CD4-positive, alpha-beta memory T cell (primary cell): ENCODE measurements at regions not wholly inside any gene's neighbourhood (a gene's known extent, or its start where the extent isn't known, plus 50 kb on each side); places are given as distances from the start of the nearest gene placed in this dataset.

Experiments
- CTCF ChIA-PET: fragments of 350-600 bp; sonication (Branson Sonifier 250); formaldehyde crosslinking; loops from one replicate; lab custom pipeline; 2021; ENCODE audit warnings: inconsistent platforms; ENCODE audit not compliant: partially characterized antibody; lab: Charles Lee
- POLR2A ChIA-PET: fragments of 350-600 bp; sonication (Branson Sonifier 250); formaldehyde crosslinking; loops from one replicate; lab custom pipeline; 2021; ENCODE audit not compliant: partially characterized antibody; lab: Charles Lee
- DNase-seq, 5 donors: peaks; one replicate each; pipeline versions ENCODE4 v3.0.0 to v3.0.0-alpha.2; 2020 to 2022; ENCODE audit warnings: mixed read lengths in 1 of 5
- H3K27ac ChIP-seq: one replicate; pipeline ENCODE4 v1.7.0; 2013; ENCODE audit warnings: low read depth, low read length
- H3K27me3 ChIP-seq: 2 replicates; pipeline ENCODE4 v1.7.0; 2013; ENCODE audit warnings: mild to moderate bottlenecking, low read length, moderate library complexity; ENCODE audit not compliant: insufficient read depth
- H3K36me3 ChIP-seq: 2 replicates; pipeline ENCODE4 v1.7.0; 2013; ENCODE audit warnings: mild to moderate bottlenecking, low read length, moderate library complexity; ENCODE audit not compliant: insufficient read depth
- H3K4me1 ChIP-seq: 2 replicates; pipeline ENCODE4 v1.7.0; 2013; ENCODE audit warnings: mild to moderate bottlenecking, low read length, moderate library complexity; ENCODE audit not compliant: insufficient read depth
- H3K4me3 ChIP-seq, 2 donors: one replicate each; pipeline ENCODE4 v1.7.0; 2013; ENCODE audit warnings: low read length in 2 of 2, mild to moderate bottlenecking in 1 of 2
- H3K9me3 ChIP-seq, 2 donors: one replicate each; pipeline ENCODE4 v1.7.0; 2013; ENCODE audit warnings: low read length in 2 of 2, control low read depth in 1 of 2; ENCODE audit not compliant: control insufficient read depth in 1 of 2
- H3K27ac Mint-ChIP-seq, 7 donors: one replicate each; pipeline ENCODE4 v1.8.0; 2020 to 2021; ENCODE audit warnings: mixed read lengths in 7 of 7, mild to moderate bottlenecking in 6 of 7, inconsistent platforms in 3 of 7, moderate library complexity in 3 of 7
- H3K27me3 Mint-ChIP-seq, 2 donors: one replicate each; pipeline ENCODE4 v1.8.0; 2020 to 2021; ENCODE audit warnings: mixed read lengths in 2 of 2
- H3K36me3 Mint-ChIP-seq, 2 donors: one replicate each; pipeline ENCODE4 v1.8.0; 2020 to 2021; ENCODE audit warnings: mixed read lengths in 2 of 2, inconsistent platforms in 1 of 2, mild to moderate bottlenecking in 1 of 2
- H3K4me1 Mint-ChIP-seq, 4 donors: one replicate each; pipeline ENCODE4 v1.8.0; 2020 to 2021; ENCODE audit warnings: mixed read lengths in 4 of 4, mild to moderate bottlenecking in 1 of 4
- H3K4me3 Mint-ChIP-seq, 8 donors: one replicate each; pipeline ENCODE4 v1.8.0; 2020 to 2021; ENCODE audit warnings: mixed read lengths in 8 of 8, mild to moderate bottlenecking in 7 of 8, moderate library complexity in 6 of 8, inconsistent platforms in 3 of 8
- H3K9me3 Mint-ChIP-seq, 8 donors: one replicate each; pipeline ENCODE4 v1.8.0; 2020 to 2021; ENCODE audit warnings: mixed read lengths in 8 of 8, mild to moderate bottlenecking in 5 of 8, inconsistent platforms in 3 of 8, moderate library complexity in 1 of 8
- intact Hi-C: fragments of 100-400 bp; cut with micrococcal nuclease; formaldehyde crosslinking; loops from one replicate; pipeline ENCODE4 v1.15.1; 2023

DNA sequence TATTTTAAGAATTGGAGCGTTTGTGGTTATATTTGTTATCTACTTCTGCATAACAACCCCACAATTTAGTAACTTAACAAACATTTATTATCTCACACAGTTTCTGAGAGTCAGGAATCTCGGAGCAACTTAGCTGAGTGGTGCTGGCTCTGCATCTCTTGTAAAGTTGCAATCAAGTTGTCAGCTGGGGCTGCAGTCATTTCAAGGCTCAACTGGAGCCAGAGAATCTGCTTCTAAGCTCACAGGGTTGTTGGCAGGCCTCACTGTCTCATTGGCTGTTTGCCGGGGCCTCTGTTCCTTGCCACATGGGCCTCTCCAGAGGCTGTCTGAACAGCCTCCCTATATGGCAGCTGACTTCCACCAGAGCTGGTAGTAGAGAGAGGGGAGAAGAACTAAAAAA lies 281.2 kb upstream of the GNPDA2 start:
- no peaks in the 10 kb centered on the region for H3K9me3 ChIP-seq
- ChIA-PET POLR2A (no interaction called here), CTCF (no interaction called here)
- H3K4me1 Mint-ChIP-seq = no peaks in the 10 kb centered on the region
- H3K4me3 ChIP-seq = no peak overlapping the region
- DNase-seq = no peak
- intact Hi-C loops = no loop called here
- H3K27ac ChIP-seq = no peak overlapping the region
- H3K9me3 Mint-ChIP-seq = peaks cover 0 to 13% (median 4%) of the 10 kb centered on the region in 8 donors
- no peaks in the 10 kb centered on the region for H3K27me3 Mint-ChIP-seq
- no peaks in the 10 kb centered on the region for H3K4me1 ChIP-seq
- no peak overlapping the region for H3K27ac Mint-ChIP-seq
- no peaks in the 10 kb centered on the region for H3K36me3 Mint-ChIP-seq
- no peaks in the 10 kb centered on the region for H3K27me3 ChIP-seq
- H3K4me3 Mint-ChIP-seq = no peak overlapping the region
- no peaks in the 10 kb centered on the region for H3K36me3 ChIP-seq

DNA sequence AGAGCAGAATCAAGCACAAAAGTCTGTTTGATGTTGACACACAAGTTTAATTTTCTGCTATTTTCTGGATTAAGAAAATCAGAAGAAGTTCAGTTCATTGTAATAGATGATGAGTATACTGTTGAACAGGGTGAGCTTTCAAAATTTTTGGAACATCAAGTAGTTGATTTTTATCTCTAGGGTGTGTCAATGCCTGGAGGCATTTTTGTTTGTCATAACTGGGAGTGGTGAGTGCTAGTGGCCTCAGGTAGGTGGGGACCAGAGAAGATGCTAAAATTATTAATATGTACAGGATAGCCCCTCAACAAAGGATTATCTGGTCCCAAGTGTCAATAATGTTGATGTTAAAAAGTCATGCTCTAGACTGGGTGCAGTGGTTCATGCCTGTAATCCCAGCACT lies 279.7 kb upstream of the GNPDA2 start:
- Histone ChIP-seq H3K4me1 (no peaks in the 10 kb centered on the region), H3K27me3 (no peaks in the 10 kb centered on the region), H3K27ac (no peak overlapping the region), H3K4me3 (no peak overlapping the region), H3K9me3 (no peaks in the 10 kb centered on the region), H3K36me3 (no peaks in the 10 kb centered on the region)
- intact Hi-C loops = no loop called here
- H3K27ac Mint-ChIP-seq = no peak overlapping the region
- H3K9me3 Mint-ChIP-seq = peaks cover 0 to 14% (median 4%) of the 10 kb centered on the region in 8 donors
- ChIA-PET CTCF (no interaction called here), POLR2A (no interaction called here)
- H3K4me3 Mint-ChIP-seq = no peak overlapping the region
- DNase-seq = no peak
- H3K27me3 Mint-ChIP-seq = no peaks in the 10 kb centered on the region
- no peaks in the 10 kb centered on the region for H3K4me1 Mint-ChIP-seq
- H3K36me3 Mint-ChIP-seq = no peaks in the 10 kb centered on the region

DNA sequence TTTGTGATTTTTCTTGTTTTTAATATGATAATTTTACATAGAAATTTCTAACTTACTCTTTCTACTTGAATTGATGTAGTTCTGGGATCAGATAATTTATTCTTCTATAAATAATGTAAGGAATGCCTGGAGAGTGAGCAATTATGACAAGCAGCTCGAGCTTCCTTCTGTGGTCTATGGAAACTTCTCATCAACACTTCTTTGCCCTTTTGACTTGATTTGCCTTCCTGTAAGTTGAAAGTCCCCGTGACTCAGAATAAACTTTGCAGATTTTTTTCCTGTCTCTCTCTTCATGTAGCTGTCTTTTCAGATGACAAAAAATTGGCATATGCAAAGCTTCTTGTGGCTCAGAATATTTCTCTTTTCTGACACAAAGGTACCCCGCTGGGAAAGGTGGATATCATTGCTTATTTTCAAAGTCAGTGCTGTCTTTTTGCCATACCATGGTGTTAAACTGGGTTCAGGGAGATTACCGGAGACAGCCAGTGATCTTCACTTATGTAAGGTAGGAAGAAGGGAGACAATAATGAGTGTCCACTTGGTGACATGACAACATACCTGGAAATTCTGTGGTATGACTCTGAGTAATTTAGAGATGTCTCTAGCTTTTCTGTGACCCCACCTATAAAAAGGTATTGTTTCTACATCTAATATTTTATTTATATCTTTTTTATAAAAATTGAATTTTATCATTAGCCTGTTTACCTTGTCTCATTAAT lies 278.6 kb upstream of the GNPDA2 start:
- no peak for DNase-seq
- no peaks in the 10 kb centered on the region for H3K4me1 ChIP-seq
- H3K36me3 ChIP-seq = no peaks in the 10 kb centered on the region
- peaks cover under 1 to 14% (median 4%) of the 10 kb centered on the region in 8 donors for H3K9me3 Mint-ChIP-seq
- no peaks in the 10 kb centered on the region for H3K9me3 ChIP-seq
- no peak overlapping the region for H3K27ac ChIP-seq
- no peak overlapping the region for H3K4me3 Mint-ChIP-seq
- H3K4me3 ChIP-seq = no peak overlapping the region
- ChIA-PET POLR2A (no interaction called here), CTCF (no interaction called here)
- H3K27me3 ChIP-seq = no peaks in the 10 kb centered on the region
- intact Hi-C loops = no loop called here
- H3K27me3 Mint-ChIP-seq = no peaks in the 10 kb centered on the region
- H3K4me1 Mint-ChIP-seq = no peaks in the 10 kb centered on the region
- H3K36me3 Mint-ChIP-seq = no peaks in the 10 kb centered on the region
- no peak overlapping the region for H3K27ac Mint-ChIP-seq

DNA sequence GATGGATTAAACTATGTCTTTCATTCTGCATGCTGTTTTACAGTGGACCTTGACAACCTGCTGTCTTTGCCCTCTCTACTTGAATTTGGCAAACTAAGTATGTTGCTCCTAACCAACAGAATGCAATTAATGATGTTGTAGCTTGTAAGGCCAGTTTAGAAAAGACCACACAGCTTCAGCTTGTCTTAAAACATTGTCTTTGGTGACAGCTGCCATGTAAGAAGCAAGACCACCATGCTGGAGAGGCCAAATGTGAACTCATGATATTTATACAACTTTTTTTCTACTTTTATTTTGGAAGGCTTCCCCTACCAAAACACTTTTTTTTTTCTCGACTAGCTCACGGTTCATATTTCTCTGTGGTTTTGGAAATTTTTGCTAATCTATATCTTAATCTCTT lies 278.0 kb upstream of the GNPDA2 start:
- Histone ChIP-seq H3K27ac (no peak overlapping the region), H3K4me3 (no peak overlapping the region), H3K27me3 (no peaks in the 10 kb centered on the region), H3K9me3 (no peaks in the 10 kb centered on the region), H3K4me1 (no peaks in the 10 kb centered on the region), H3K36me3 (no peaks in the 10 kb centered on the region)
- POLR2A ChIA-PET = no interaction called here
- Mint-ChIP-seq H3K27ac (no peak overlapping the region), H3K36me3 (no peaks in the 10 kb centered on the region), H3K27me3 (no peaks in the 10 kb centered on the region), H3K4me3 (no peak overlapping the region), H3K9me3 (peaks cover 2 to 14% (median 4%) of the 10 kb centered on the region in 8 donors), H3K4me1 (no peaks in the 10 kb centered on the region)
- intact Hi-C loops = no loop called here
- no peak for DNase-seq
- CTCF ChIA-PET = no interaction called here

DNA sequence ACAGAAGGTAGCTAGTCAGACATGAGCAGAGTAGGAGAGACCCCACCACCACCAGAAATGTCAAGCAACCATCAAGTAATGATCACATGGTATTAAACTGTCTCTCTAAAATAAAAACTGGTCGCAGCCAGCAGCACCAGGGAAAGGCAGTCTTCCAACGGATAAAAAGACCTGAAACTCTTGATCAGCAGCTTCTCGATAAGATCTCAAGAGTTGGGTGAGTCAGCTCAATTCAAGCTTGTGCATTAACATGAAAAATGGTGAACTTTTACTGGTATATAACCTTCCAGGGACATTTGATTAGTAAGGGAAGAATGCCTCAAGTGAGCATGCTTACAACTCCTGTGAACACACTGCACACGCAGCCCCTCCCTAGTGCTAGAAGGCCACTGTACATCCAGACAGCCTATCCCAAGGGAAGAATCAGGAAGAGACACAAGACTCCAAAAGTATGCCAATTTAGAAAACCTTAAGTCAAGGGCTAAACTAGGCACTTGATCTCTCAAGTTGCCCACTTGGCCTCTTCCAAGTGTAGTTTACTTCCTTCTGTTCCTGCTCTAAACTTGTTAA lies 270.0 kb upstream of the GNPDA2 start:
- no peak overlapping the region for H3K4me3 ChIP-seq
- no peaks in the 10 kb centered on the region for H3K27me3 ChIP-seq
- Mint-ChIP-seq H3K27ac (no peak overlapping the region), H3K36me3 (no peaks in the 10 kb centered on the region), H3K4me1 (no peaks in the 10 kb centered on the region), H3K9me3 (peaks cover under 1 to 8% (median 4%) of the 10 kb centered on the region in 8 donors), H3K27me3 (no peaks in the 10 kb centered on the region), H3K4me3 (no peak overlapping the region)
- H3K27ac ChIP-seq = no peak overlapping the region
- no peak for DNase-seq
- no peaks in the 10 kb centered on the region for H3K36me3 ChIP-seq
- no peaks in the 10 kb centered on the region for H3K4me1 ChIP-seq
- CTCF ChIA-PET = no interaction called here
- intact Hi-C loops = no loop called here
- POLR2A ChIA-PET = no interaction called here
- no peaks in the 10 kb centered on the region for H3K9me3 ChIP-seq

DNA sequence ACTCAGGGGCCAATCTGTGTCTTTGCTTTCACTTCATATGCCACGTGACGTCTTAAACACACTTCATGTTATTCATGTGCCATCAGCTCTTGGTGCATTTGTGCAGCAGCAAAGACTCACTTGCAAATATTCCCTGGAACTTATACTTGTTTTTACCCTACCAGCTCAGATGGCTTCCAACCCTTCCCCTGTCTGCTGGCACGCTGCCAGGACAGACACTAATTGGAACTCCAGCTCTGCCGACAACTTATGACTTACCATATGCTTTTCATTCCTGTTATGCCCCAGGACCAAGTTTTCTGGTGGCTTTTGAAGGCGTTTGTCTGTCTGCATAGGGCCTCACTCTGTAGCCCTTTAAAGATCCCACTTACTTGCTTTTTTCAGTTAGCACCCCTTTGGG lies 261.7 kb upstream of the GNPDA2 start:
- Mint-ChIP-seq H3K4me1 (no peaks in the 10 kb centered on the region), H3K4me3 (no peak overlapping the region), H3K27me3 (no peaks in the 10 kb centered on the region), H3K27ac (no peak overlapping the region), H3K36me3 (no peaks in the 10 kb centered on the region), H3K9me3 (peaks cover 0 to 16% (median 10%) of the 10 kb centered on the region in 8 donors)
- POLR2A ChIA-PET = no interaction called here
- Histone ChIP-seq H3K27ac (no peak overlapping the region), H3K4me3 (no peak overlapping the region), H3K4me1 (no peaks in the 10 kb centered on the region), H3K27me3 (no peaks in the 10 kb centered on the region), H3K36me3 (no peaks in the 10 kb centered on the region), H3K9me3 (peaks cover 0 to 2% of the 10 kb centered on the region in 2 donors)
- CTCF ChIA-PET = no interaction called here
- intact Hi-C loops = no loop called here
- DNase-seq = no peak

DNA sequence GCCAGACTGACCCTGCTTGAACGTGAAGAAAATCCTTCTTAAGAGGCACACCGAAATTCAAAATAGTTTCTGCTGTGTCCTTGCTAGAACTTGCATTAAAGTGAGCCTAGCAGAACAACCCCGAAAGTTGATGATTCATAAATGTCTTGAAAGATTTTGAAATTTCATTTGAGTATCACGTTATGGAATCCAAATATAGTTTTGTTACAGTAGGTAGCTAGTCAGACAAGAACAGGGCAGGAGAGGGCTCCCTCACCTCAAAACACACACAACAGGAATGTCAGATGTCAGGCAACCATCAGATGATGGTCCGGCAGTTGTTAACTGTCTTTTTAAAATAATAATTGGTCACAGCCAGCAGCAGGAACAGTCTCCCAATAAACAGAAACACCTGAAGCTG lies 259.6 kb upstream of the GNPDA2 start:
- Histone ChIP-seq H3K27me3 (no peaks in the 10 kb centered on the region), H3K4me1 (no peaks in the 10 kb centered on the region), H3K4me3 (no peak overlapping the region), H3K27ac (no peak overlapping the region), H3K9me3 (peaks cover 0 to 2% of the 10 kb centered on the region in 2 donors), H3K36me3 (no peaks in the 10 kb centered on the region)
- intact Hi-C loops = no loop called here
- H3K27ac Mint-ChIP-seq = no peak overlapping the region
- no peaks in the 10 kb centered on the region for H3K4me1 Mint-ChIP-seq
- H3K36me3 Mint-ChIP-seq = no peaks in the 10 kb centered on the region
- no peak for DNase-seq
- H3K4me3 Mint-ChIP-seq = no peak overlapping the region
- H3K9me3 Mint-ChIP-seq = peaks cover 0 to 13% (median 6%) of the 10 kb centered on the region in 8 donors
- ChIA-PET POLR2A (no interaction called here), CTCF (no interaction called here)
- no peaks in the 10 kb centered on the region for H3K27me3 Mint-ChIP-seq
